ENCODE measurements at regions not wholly inside any gene's neighbourhood (a gene's known extent, or its start where the extent isn't known, plus 50 kb on each side); places are given as distances from the start of the nearest gene placed in this dataset.
"Not testable (repeated sequence)": the region's sequence is repeated elsewhere in the genome, so short reads cannot be mapped to it uniquely, and the experiment has no call there.

GRCh38 chr1:82792151-82792550, 991.4 kb downstream of the ADGRL2 start:
- no peak for DNase-seq

- DNase-seq: no peak
Measured at GRCh38 chr1:82790556-82790955, 989.8 kb downstream of the ADGRL2 start.

DNA sequence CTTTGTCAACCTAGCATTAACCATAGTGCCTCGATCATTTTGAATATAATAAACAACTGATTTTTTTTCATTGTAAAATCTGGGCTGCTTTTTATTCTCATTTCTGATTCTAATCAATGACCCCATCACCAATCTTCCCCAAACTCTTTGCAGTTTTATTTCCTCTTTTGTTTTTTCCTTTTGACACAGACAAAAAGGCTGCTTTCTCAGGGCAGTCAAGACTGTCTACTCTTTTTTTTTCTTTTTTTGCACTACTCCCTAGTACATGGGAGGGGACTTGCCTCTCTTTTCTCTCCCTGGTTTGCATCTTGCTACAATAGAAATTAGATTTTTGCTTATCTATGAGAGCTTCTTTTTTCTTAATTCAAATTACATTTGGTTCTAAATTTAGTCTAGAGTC, 987.9 kb downstream of the ADGRL2 start:
- DNase-seq: no peak

- no peak for DNase-seq
Measured at GRCh38 chr1:82788038-82788437, 987.3 kb downstream of the ADGRL2 start.

DNA sequence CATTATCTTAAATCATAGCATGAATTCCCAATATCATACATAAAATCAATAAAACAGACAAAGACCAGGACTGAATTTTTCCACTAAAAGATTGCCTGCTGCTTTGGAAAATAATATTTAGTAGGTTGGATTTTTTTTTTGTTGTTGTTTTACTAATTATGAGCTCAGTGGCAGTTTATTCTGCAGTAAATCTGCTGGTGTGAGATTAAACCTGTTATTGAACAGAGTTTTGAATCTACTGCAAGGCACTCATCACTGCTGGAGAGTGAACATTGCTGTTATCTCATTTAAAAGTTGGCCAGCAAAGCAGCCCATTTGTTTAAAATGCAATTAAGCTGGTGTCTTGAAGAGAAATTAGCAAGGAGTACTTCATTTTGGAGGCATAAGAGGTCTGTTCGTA, 986.1 kb downstream of the ADGRL2 start:
- DNase-seq: no peak

DNA sequence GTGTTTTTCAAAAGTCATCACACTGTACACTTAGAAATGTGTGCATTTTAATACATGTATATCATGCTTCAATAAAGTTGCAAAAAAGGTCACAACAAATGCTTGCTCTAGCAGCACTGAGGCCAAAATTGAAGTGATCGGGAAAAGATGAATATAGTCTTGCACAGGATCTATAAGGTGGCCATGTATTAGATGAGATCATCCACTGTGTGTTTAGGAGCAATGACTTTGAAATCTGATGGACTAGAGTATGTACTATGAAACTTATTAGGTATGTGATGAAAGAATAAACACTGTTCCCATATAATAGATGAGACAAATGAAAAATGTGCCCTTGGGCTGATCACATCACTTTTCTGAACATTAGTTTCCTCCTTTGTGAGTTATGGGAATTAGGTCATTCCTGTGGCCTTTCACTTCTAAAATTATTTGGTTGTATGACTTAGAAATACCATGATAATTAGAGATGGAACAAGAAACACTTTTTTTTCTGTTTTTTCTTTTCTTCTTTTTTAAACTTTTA, 984.6 kb downstream of the ADGRL2 start:
- no peak for DNase-seq

- no peak for DNase-seq
Measured at GRCh38 chr1:82783044-82783443, 982.3 kb downstream of the ADGRL2 start.

DNA sequence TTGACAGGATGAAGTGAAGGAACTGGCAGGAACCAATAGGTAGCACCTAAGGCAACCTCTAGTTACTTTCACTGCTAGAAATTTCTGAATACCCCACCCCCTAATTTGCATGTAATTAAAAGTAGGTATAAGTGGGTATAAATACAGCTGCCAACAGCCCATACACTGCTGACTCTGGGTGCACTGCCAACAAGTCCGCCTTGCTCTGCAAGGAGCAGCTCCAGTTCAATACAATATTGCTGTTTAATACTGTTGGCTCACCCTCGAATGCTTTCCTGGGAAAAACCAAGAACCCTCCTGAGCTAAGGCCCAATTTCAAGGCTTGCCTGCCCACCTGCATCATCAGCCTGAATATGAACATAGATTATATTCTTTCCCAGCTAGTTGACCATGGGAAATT, 981.9 kb downstream of the ADGRL2 start:
- no peak for DNase-seq

DNA sequence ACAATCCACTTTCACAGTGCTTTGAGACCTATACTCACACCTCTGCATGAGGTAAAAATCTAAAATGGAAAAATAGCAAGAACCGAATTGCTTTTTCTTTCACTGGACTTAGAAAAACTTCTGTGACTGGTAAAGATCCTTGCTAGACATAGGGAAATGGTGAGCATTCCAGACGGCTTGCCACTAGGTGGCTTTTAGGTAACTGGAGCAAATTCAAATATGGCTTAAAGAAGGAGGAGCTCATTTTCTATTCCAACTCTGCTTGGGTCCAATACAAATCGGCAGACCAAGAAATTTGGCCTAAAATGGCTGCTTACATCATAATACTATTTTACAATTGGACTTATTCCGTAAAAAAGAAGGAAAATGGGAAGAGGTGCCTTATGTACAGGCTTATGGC, 977.9 kb downstream of the ADGRL2 start:
- DNase-seq: no peak

- DNase-seq: no peak
Measured at GRCh38 chr1:82777240-82777639, 976.5 kb downstream of the ADGRL2 start.

DNA sequence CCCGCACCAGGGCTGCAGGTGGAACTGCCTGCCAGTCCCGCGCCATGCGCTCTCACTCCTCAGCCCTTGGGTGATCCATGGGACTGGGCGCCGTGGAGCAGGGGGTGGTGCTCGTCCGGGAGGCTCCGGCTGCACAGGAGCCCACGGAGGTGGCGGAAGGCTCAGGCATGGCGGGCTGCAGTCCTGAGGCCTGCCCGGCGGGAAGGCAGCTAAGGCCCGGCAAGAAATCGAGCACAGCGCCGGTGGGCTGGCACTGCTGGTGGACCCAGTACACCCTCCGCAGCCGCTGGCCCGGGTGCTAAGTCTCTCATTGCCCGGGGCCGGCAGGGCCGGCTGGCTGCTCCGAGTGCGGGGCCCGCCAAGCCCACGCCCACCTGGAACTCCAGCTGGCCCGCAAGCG, 976.0 kb downstream of the ADGRL2 start:
- DNase-seq: not testable (repeated sequence)

DNA sequence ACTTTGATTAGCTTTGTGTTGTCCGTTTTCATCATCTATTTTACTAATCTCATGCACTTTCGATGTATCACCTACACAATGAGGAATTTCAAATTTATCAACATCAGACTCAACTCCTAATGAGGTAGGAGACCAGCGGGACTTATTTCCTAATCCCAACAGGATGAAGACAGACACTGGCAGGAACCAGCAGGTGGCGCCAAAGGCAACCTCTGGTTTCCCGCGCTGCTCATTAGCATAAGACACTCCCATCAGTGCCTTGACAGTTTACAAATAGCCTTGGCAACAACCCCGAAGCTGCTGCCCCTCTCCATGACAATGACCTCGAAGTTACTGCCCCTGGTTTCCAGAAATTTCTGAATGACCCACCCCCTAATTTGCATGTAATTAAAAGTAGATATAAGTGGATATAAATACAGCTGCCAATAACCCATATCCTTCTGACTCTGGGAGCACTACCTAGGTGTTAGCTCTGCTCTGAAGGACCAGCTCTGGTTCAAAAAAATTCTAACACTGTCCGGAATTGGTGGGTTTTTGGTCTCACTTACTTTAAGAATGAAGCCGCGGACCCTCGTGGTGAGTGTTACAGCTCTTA, 974.8 kb downstream of the ADGRL2 start:
- DNase-seq: no peak

DNA sequence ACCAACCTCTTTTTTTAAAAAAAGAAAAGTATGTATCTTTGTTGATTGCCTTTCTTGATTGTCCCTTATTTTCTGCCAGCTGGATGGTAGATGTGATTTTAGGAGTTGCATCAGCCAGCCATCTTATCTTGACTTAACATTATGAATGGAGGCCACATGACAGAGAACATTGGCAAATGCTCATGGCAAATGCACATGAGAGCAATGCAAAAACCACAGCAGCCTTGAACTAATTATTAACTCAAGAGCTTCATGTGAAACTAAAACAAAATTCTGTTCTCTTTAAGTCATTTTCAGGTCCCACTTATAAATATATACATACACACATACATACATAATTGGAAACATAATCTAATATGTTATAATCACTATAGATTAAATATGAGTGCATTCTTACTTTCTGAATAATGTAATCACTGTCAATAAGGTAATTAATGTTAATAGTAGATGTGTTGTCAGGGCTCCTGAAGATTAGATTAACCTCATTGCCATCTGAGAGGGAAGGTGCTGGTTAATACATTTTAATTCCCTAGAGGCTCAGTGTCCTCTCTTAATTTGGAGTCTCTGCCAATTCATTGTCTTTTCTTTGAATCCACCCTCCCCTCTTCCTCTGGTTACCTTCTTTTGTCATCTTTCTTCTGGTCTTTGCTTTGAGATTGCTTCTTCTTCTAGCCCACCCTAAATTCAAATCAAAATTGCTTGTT, 962.2 kb downstream of the ADGRL2 start:
- no peak for DNase-seq

DNA sequence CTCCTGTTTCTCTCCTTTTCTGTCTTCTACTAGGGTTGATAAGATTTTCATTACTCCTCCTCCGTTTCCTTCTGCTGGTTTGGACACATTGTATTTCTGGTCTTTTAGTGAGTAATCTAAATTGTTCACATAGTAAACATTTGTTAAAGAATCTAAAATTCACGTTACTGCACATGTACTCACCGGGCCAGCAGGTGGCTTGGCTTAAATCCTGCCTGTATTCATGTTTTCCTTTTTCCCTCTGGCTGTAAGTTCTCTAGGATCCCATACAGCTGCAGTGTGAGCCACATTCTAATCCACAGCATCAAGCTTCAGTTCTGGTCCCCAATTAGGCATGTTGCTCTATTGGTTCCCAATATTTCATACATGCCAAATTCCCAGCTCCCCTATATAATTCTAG, 958.3 kb downstream of the ADGRL2 start:
- DNase-seq: no peak

GRCh38 chr1:82755671-82756070, 954.9 kb downstream of the ADGRL2 start:
- no peak for DNase-seq

GRCh38 chr1:82755191-82755590, 954.5 kb downstream of the ADGRL2 start:
- DNase-seq: no peak

- no peak for DNase-seq
Measured at GRCh38 chr1:82752046-82752445, 951.3 kb downstream of the ADGRL2 start.

DNA sequence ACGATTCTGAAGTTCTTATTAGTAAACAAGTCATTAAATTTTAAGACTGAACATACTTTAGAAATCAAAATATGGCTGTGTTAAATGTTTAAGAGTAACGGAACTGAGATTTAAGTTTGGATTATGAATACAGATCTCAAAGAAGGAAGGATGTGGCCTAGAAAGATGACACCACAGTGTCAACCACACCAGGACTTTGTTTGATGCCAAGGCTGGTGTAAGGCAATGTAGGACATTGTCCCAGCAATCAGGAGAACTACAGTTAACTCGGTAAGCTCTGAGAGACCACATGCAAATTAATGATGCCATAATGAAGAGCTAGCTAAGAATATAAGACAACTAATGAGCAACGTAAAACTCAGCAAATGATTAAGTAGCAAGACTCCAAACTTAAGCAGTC, 932.9 kb downstream of the ADGRL2 start:
- no peak for DNase-seq

DNA sequence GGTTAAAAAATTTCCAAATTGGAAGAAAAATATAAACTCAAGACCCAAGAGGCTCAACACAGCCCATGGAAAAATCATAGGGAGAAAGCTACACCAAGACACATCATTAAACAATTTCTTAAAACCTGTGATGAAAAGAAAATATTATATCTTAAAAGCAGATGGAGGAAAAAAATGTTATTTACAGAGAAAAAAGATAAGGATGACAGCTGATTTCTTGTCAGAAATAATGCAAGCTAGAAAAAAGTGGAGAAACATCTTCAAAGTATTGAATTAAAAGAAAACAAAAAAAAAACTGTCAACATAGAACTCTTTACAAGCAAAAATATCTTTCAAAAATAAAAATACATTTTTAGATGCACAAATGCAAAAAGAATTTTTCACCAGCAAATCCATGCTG, 930.5 kb downstream of the ADGRL2 start:
- no peak for DNase-seq

GRCh38 chr1:82728206-82728605, 927.5 kb downstream of the ADGRL2 start:
- no peak for DNase-seq

- no peak for DNase-seq
Measured at GRCh38 chr1:82724246-82724645, 923.5 kb downstream of the ADGRL2 start.

DNA sequence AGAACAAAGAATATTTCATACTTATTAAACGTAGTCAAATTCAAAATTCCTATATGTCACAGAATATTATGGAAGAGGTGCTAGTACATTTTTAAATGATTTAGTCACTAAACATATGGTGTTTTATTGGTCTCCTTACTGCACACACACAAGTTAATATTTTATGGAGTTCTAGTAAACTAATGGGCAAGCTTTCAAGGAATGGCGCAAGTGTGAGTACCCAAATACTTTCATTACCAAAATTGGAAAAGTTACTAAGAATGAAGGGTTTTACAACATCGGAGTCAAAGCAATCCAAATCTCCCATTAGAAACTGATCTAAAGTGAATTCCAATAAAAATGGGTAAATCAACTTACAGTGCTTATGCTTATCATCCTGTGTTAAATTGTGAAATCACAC, 921.9 kb downstream of the ADGRL2 start:
- DNase-seq: no peak

GRCh38 chr1:82721702-82722101, 921.0 kb downstream of the ADGRL2 start:
- DNase-seq: no peak

DNA sequence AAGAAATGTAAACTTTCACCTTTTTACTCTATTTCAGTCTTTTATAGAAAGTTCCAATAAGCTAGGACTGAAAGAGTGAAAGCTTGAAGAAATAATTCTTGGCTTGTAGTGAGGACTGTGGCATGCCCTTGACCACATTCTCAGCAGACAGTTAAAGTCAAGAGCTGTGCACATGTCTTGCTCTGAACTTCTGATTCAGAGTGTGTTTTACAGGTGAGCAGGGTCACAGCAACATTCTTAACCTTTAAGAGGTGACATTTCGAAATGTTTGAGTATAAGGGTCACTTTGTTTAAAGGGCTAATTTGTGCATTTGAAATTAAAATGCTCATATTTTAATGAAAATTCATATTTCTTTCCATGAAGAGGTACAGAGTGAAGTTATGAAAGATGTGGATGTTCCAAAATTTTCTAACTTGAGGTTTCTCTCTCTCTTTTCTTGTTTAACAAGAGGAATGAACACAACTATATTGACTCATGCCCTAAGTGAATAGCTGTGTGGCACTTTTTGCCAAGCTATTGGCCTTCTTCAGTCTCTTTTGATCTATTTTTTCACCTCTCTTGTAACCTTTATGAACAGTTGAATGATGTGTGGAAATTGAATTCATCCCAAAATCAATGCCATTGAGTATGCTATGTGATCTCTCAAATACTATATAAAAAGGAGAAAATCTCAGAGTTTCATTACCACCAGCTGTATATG, 918.1 kb downstream of the ADGRL2 start:
- no peak for DNase-seq
